Lung (tissue), 11 donors: ENCODE measurements at regions not wholly inside any gene's neighbourhood (a gene's known extent, or its start where the extent isn't known, plus 50 kb on each side); places are given as distances from the start of the nearest gene placed in this dataset.

Experiments used
- ATAC-seq: fragments of 200-7000 bp; cut with Tn5 transposase; one replicate; pipeline ENCODE4 v1.9.1; 2020; ENCODE audit warnings: moderate number of reproducible peaks; ENCODE audit not compliant: insufficient read depth, low FRiP score
- DNase-seq, 3 donors: peaks; one replicate each; pipeline ENCODE4 v3.0.0-alpha.2; 2013 to 2017
- H3K27ac ChIP-seq, 2 donors: one replicate each; pipeline ENCODE4 v1.5.1; 2013; ENCODE audit warnings: mild to moderate bottlenecking in 2 of 2, moderate library complexity in 2 of 2, control low read depth in 1 of 2, inconsistent platforms in 1 of 2, low read depth in 1 of 2, low read length in 1 of 2
- H3K27me3 ChIP-seq, 3 donors: one replicate each; pipeline ENCODE4 v1.5.1; 2013; ENCODE audit warnings: low read length in 2 of 3; ENCODE audit not compliant: control insufficient read depth in 3 of 3, insufficient read depth in 3 of 3
- H3K36me3 ChIP-seq, 4 donors: one replicate each; pipeline ENCODE4 v1.5.1; 2013; ENCODE audit warnings: low read length in 4 of 4, mild to moderate bottlenecking in 1 of 4, moderate library complexity in 1 of 4; ENCODE audit not compliant: control insufficient read depth in 4 of 4, insufficient read depth in 4 of 4
- H3K4me1 ChIP-seq, 5 donors: one replicate each; pipeline ENCODE4 v1.5.1; 2013; ENCODE audit warnings: low read length in 5 of 5, mild to moderate bottlenecking in 2 of 5, moderate library complexity in 1 of 5; ENCODE audit not compliant: control insufficient read depth in 5 of 5, insufficient read depth in 5 of 5
- H3K4me3 ChIP-seq: one replicate; pipeline ENCODE4 v1.5.1; 2013; ENCODE audit warnings: mild to moderate bottlenecking, control low read depth, moderate library complexity
- H3K9ac ChIP-seq, 2 donors: one replicate each; pipeline ENCODE4 v1.5.1; 2013; ENCODE audit warnings: low read length in 2 of 2, control low read depth in 1 of 2; ENCODE audit not compliant: insufficient read depth in 1 of 2
- H3K9me3 ChIP-seq, 4 donors: one replicate each; pipeline ENCODE4 v1.5.1; 2013; ENCODE audit warnings: low read length in 3 of 4, mild to moderate bottlenecking in 1 of 4, moderate library complexity in 1 of 4; ENCODE audit not compliant: control insufficient read depth in 4 of 4, insufficient read depth in 3 of 4
- CTCF ChIP-seq: IDR thresholded peaks from 2 replicates; pipeline ENCODE4 v1.5.1; 2012; ENCODE audit warnings: mild to moderate bottlenecking; ENCODE audit errors: control extremely low read depth, extremely low read depth
- WGBS, 2 donors: extraction: QIAGEN DNeasy Blood & Tissue Kit; methylation state at CpG; one replicate each; pipeline ENCODE4 v1.1.7; 2013; 5-methylcytosine and 5-hydroxymethylcytosine counted together
- donor health status: control.
- donor health status: control.
- donor health status: Bipolar disorder and iron deficiency.
- donor health status: healthy.
- donor health status: DM: yes; HTN: yes; CAD: no.

- no peak overlapping the region for H3K27ac ChIP-seq
- no peak for ATAC-seq
- no peaks in the 10 kb centered on the region for H3K9me3 ChIP-seq
- no peaks in the 10 kb centered on the region for H3K36me3 ChIP-seq
- TF ChIP-seq CTCF = no peak
- peaks cover 0 to 36% (median 0%) of the 10 kb centered on the region in 5 donors for H3K4me1 ChIP-seq
- H3K4me3 ChIP-seq = no peak overlapping the region
- no peak overlapping the region for H3K9ac ChIP-seq
- 81 to 93% methylated on average over 5 of the region's 5 CpGs for WGBS, 2 donors
- DNase-seq = no peak
- no peaks in the 10 kb centered on the region for H3K27me3 ChIP-seq
Observed at GRCh38 chr6:142675517-142675916, 269.5 kb downstream of the HIVEP2 start.

- 68 to 80% methylated on average over 5 of the region's 5 CpGs for WGBS, 2 donors
- no peak overlapping the region for H3K9ac ChIP-seq
- peak; percentile 81 to 97 (median 94) for DNase-seq
- ATAC-seq = no peak
- no peaks in the 10 kb centered on the region for H3K36me3 ChIP-seq
- H3K4me3 ChIP-seq = no peak overlapping the region
- no peak overlapping the region for H3K27ac ChIP-seq
- peaks cover 0 to 36% (median 0%) of the 10 kb centered on the region in 5 donors for H3K4me1 ChIP-seq
- H3K27me3 ChIP-seq = no peaks in the 10 kb centered on the region
- no peaks in the 10 kb centered on the region for H3K9me3 ChIP-seq
- TF ChIP-seq CTCF = no peak
Observed at GRCh38 chr6:142676027-142676443, 268.9 kb downstream of the HIVEP2 start.

GRCh38 chr6:142676647-142677192, 268.3 kb downstream of the HIVEP2 start:
- Histone ChIP-seq H3K9ac (no peak overlapping the region), H3K27me3 (no peaks in the 10 kb centered on the region), H3K4me3 (no peak overlapping the region), H3K9me3 (no peaks in the 10 kb centered on the region), H3K36me3 (no peaks in the 10 kb centered on the region), H3K4me1 (peaks cover 0 to 36% (median 0%) of the 10 kb centered on the region in 5 donors), H3K27ac (no peak overlapping the region)
- no peak for TF ChIP-seq CTCF
- WGBS, 2 donors = 77 to 89% methylated on average over 5 of the region's 5 CpGs
- ATAC-seq (no peak), DNase-seq (peak in 2 of 3 donors; percentile 50 to 59)
